IMR-90 (cell line): ENCODE measurements at regions not wholly inside any gene's neighbourhood (a gene's known extent, or its start where the extent isn't known, plus 50 kb on each side); places are given as distances from the start of the nearest gene placed in this dataset.

Experiments used
- ATAC-seq: fragments of 200-7000 bp; cut with Tn5 transposase; 2 replicates; pipeline ENCODE4 v1.9.1; 2020; ENCODE audit warnings: low read depth, mild to moderate bottlenecking, moderate library complexity
- BruUV-seq: library from RNA; stranded (reverse); fragments of 400-500 nt; replicated peaks from 2 replicates; lab custom pipeline; 2021; lab: Mats Ljungman, UMichigan
- CTCF ChIA-PET: fragments of 300-600 bp; formaldehyde crosslinking; extraction: SDS; loops from one replicate; lab custom pipeline; 2021; ENCODE audit warnings: antibody characterized with exemption; lab: Yijun Ruan, JAX
- POLR2A ChIA-PET: fragments of 300-600 bp; sonication (Branson Sonifier 250); formaldehyde crosslinking; loops from one replicate; lab custom pipeline; 2022; ENCODE audit warnings: antibody characterized with exemption; ENCODE audit not compliant: unreplicated experiment; lab: Charles Lee
- DNase-seq: peaks from one replicate; pipeline ENCODE4 v3.0.0; 2013
- H2AFZ ChIP-seq: replicated peaks from 2 replicates; pipeline ENCODE3; 2013; ENCODE audit warnings: low read length, mild to moderate bottlenecking; ENCODE audit not compliant: poor library complexity
- H2AK5ac ChIP-seq: 2 replicates; pipeline ENCODE4 v1.6.1; 2013; ENCODE audit warnings: low read depth, low read length, inconsistent platforms
- H2AK9ac ChIP-seq: replicated peaks from 2 replicates; pipeline ENCODE3; 2013; ENCODE audit warnings: mild to moderate bottlenecking, low read depth, low read length, moderate library complexity; ENCODE audit not compliant: poor library complexity
- H2BK120ac ChIP-seq: 2 replicates; pipeline ENCODE4 v1.6.1; 2013; ENCODE audit warnings: low read depth, low read length, inconsistent platforms
- H2BK15ac ChIP-seq: 3 replicates; pipeline ENCODE4 v1.6.1; 2013; ENCODE audit warnings: low read depth, low read length, inconsistent platforms
- H2BK20ac ChIP-seq: 2 replicates; pipeline ENCODE4 v1.6.1; 2013; ENCODE audit warnings: low read depth, mild to moderate bottlenecking, inconsistent platforms, low read length, moderate library complexity
- H2BK5ac ChIP-seq: 2 replicates; pipeline ENCODE4 v1.6.1; 2013; ENCODE audit warnings: mild to moderate bottlenecking, low read depth, low read length, inconsistent platforms; ENCODE audit not compliant: poor library complexity, severe bottlenecking
- H3K14ac ChIP-seq: replicated peaks from 2 replicates; pipeline ENCODE4 v1.6.1; 2013; ENCODE audit warnings: low read depth, low read length, inconsistent platforms
- H3K18ac ChIP-seq: 2 replicates; pipeline ENCODE4 v1.6.1; 2013; ENCODE audit warnings: low read depth, low read length, control low read depth
- H3K23ac ChIP-seq: 2 replicates; pipeline ENCODE4 v1.6.1; 2013; ENCODE audit warnings: low read depth, low read length, inconsistent platforms
- H3K27ac ChIP-seq: 2 replicates; pipeline ENCODE4 v1.5.1; 2013; ENCODE audit warnings: mild to moderate bottlenecking, control low read depth, low read length; ENCODE audit not compliant: insufficient read depth
- H3K27me3 ChIP-seq: 2 replicates; pipeline ENCODE4 v1.6.1; 2013; ENCODE audit warnings: low read length; ENCODE audit not compliant: control insufficient read depth, insufficient read depth
- H3K36me3 ChIP-seq: 2 replicates; pipeline ENCODE4 v1.6.1; 2013; ENCODE audit warnings: low read length, mixed read lengths; ENCODE audit not compliant: control insufficient read depth, insufficient read depth
- H3K4ac ChIP-seq: 2 replicates; pipeline ENCODE4 v1.6.1; 2013; ENCODE audit warnings: low read depth, low read length, inconsistent platforms
- H3K4me1 ChIP-seq: 2 replicates; pipeline ENCODE4 v1.6.1; 2013; ENCODE audit warnings: low read length, mixed read lengths; ENCODE audit not compliant: control insufficient read depth, insufficient read depth
- H3K4me2 ChIP-seq: 2 replicates; pipeline ENCODE4 v1.6.1; 2013; ENCODE audit warnings: low read depth, mild to moderate bottlenecking, control low read depth, low read length, moderate library complexity
- H3K4me3 ChIP-seq: 2 replicates; pipeline ENCODE4 v1.5.1; 2013; ENCODE audit warnings: low read depth, mild to moderate bottlenecking, control low read depth, low read length, moderate library complexity; ENCODE audit not compliant: insufficient read depth
- H3K56ac ChIP-seq: 2 replicates; pipeline ENCODE4 v1.6.1; 2013; ENCODE audit warnings: low read length, inconsistent platforms; ENCODE audit not compliant: insufficient read depth; ENCODE audit errors: extremely low read depth
- H3K79me1 ChIP-seq, 2 experiments: 2 replicates each; pipeline ENCODE4 v1.6.1; 2013; ENCODE audit warnings: low read length in 2 of 2, inconsistent platforms in 1 of 2, low read depth in 1 of 2
- H3K9ac ChIP-seq: 2 replicates; pipeline ENCODE4 v1.6.1; 2013; ENCODE audit warnings: low read depth, low read length, control low read depth
- H3K9me1 ChIP-seq: 2 replicates; pipeline ENCODE4 v1.6.1; 2013; ENCODE audit warnings: low read length, inconsistent platforms; ENCODE audit not compliant: insufficient read depth
- H3K9me3 ChIP-seq: 2 replicates; pipeline ENCODE4 v1.6.1; 2013; ENCODE audit warnings: low read length; ENCODE audit not compliant: control insufficient read depth, insufficient read depth
- H4K20me1 ChIP-seq: 2 replicates; pipeline ENCODE4 v1.6.1; 2013; ENCODE audit warnings: low read length, inconsistent platforms; ENCODE audit not compliant: insufficient read depth
- H4K5ac ChIP-seq: 2 replicates; pipeline ENCODE4 v1.6.1; 2013; ENCODE audit warnings: mild to moderate bottlenecking, low read depth, low read length, control low read depth
- H4K8ac ChIP-seq, 2 experiments: 2 replicates each; pipeline ENCODE4 v1.6.1; 2013; ENCODE audit warnings: low read depth in 2 of 2, low read length in 2 of 2, control low read depth in 1 of 2, inconsistent platforms in 1 of 2
- H4K91ac ChIP-seq: 2 replicates; pipeline ENCODE4 v1.6.1; 2013; ENCODE audit warnings: low read depth, low read length, inconsistent platforms; ENCODE audit not compliant: insufficient read depth
- MAFK ChIP-seq: IDR thresholded peaks from 2 replicates; pipeline ENCODE4 v1.6.1; 2012; ENCODE audit warnings: low read depth, low read length, improper control_type of control experiment
- MAZ ChIP-seq: IDR thresholded peaks from 2 replicates; pipeline ENCODE4 v1.6.1; 2012; ENCODE audit warnings: low read depth, mild to moderate bottlenecking, low read length, improper control_type of control experiment, moderate library complexity, borderline replicate concordance
- WGBS, 2 experiments: methylation state at CpG; one replicate each; pipeline versions ENCODE4 v1.1.5 to v1.1.7; 2013; ENCODE audit warnings: missing lambda C conversion rate in 2 of 2; ENCODE audit not compliant: insufficient read length in 1 of 2; ENCODE audit errors: extremely low coverage in 2 of 2; 5-methylcytosine and 5-hydroxymethylcytosine counted together
- dilution Hi-C: fragments of 300-500 bp; cut with HindIII; formaldehyde crosslinking; loops from one replicate; pipeline ENCODE4 v1.14.3; 2018; ENCODE audit warnings: low sequenced_read_pairs; ENCODE audit not compliant: unreplicated experiment
- in situ Hi-C: fragments of 300-500 bp; cut with MboI; formaldehyde crosslinking; loops from 3 replicates; pipeline ENCODE4 v1.14.3; 2019; ENCODE audit warnings: low sequenced_read_pairs, inconsistent platforms, mixed read lengths
- intact Hi-C: fragments of 100-400 bp; cut with micrococcal nuclease; formaldehyde crosslinking; loops from 2 replicates; pipeline ENCODE4 v1.10.0; 2022

DNA sequence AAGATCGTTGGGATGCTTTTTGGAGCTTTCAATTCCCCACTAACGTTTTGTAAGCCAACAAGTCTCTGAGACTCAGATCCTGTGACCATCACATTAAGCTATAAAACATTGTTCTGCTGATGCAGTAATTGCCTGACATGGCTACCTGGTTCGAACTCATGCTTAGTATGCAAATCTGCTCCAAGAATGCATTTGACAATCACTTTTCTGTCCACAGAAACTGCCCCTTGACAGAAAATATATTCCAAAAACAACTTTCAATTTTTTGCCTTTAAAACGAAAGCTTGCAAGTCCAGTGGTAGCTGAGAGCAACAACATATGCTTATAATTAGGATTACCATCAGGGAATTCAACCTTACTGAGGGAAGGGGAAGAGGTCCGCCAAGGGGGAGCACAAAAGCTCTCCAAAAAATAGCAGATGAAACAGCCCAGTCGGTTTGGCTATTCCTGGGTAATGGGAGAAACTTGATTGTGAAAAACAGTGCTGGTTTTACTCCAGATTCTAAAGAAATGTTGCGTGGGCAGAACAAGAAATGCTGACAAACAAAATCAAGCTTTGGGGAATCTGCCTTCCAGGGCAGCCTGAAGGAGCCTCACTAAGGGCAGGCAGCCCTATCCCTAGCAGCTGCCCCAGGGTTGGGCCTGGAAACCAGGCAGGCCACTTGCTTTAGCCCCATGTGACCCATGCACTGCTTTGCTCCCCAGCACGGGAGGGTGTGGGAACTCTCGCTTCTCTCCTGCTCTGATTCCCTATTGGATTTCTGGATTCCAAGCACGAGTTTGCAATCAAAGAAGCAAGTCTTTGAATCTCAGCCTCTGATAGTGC lies 160.7 kb upstream of the LDB2 start:
- Histone ChIP-seq H3K4me2 (peak overlapping the region; percentile 52), H3K4me1 (peaks cover 18% of the 10 kb centered on the region), H3K4me3 (no peak overlapping the region), H3K9ac (peak overlapping the region; percentile 2; the same call in 1 of the 2 replicates), H4K20me1 (no peaks in the 10 kb centered on the region), H4K5ac (peak overlapping the region; percentile 27), H3K14ac (peak overlapping the region; percentile 72), H3K9me1 (peaks cover 4% of the 10 kb centered on the region), H3K18ac (peak overlapping the region; percentile 42), H2BK15ac (peak overlapping the region; percentile 84), H2BK20ac (peak overlapping the region; percentile 85), H3K23ac (peak overlapping the region; percentile 48; the same call in 1 of the 2 replicates), H2BK5ac (no peak overlapping the region), H3K79me1 (no peaks in the 10 kb centered on the region), H3K56ac (peak overlapping the region; percentile 57; the same call in 1 of the 2 replicates), H3K9me3 (no peaks in the 10 kb centered on the region), H3K4ac (peak overlapping the region; percentile 77), H2AK9ac (peak overlapping the region; percentile 3), H3K27me3 (no peaks in the 10 kb centered on the region), H4K91ac (peak overlapping the region; percentile 75), H2AK5ac (peak overlapping the region; percentile 80), H3K36me3 (no peaks in the 10 kb centered on the region), H4K8ac (peak overlapping the region; percentile 65 to 67), H2BK120ac (peak overlapping the region; percentile 76), H2AFZ (peak overlapping the region; percentile 36), H3K27ac (peak overlapping the region; percentile 46; the same call in 1 of the 2 replicates)
- peak; percentile 72 for TF ChIP-seq MAFK
- TF ChIP-seq MAZ, result no peak
- CTCF ChIA-PET, result no interaction called here
- ATAC-seq, result peak; percentile 7; the same call in 1 of the 2 replicates
- dilution Hi-C loops, result no loop called here
- POLR2A ChIA-PET, result no interaction called here
- WGBS, 2 experiments, result 65% methylated on average over 3 of the region's 10 CpGs; no CpG with 5 or more reads in 1 of the 2 experiments
- DNase-seq, result peak; percentile 40
- intact Hi-C loops, result no loop called here
- in situ Hi-C loops, result no loop called here
- no TSS peak for BruUV-seq
